GM12891 (cell line): ENCODE measurements at regions not wholly inside any gene's neighbourhood (a gene's known extent, or its start where the extent isn't known, plus 50 kb on each side); places are given as distances from the start of the nearest gene placed in this dataset.
"Not testable (repeated sequence)": the region's sequence is repeated elsewhere in the genome, so short reads cannot be mapped to it uniquely, and the experiment has no call there.

Experiments used
- DNase-seq: peaks from one replicate; pipeline ENCODE4 v3.0.0; 2011; ENCODE audit warnings: low spot score; ENCODE audit not compliant: insufficient read length
- FAIRE-seq: peaks from 2 replicates; lab custom pipeline; 2011; peaks lifted over from hg19 to GRCh38; lab: Jason Lieb, UNC
- PAX5 ChIP-seq: IDR thresholded peaks from 2 replicates; pipeline ENCODE4 v1.6.1; 2011; ENCODE audit warnings: low read length, moderate library complexity, mild to moderate bottlenecking; ENCODE audit not compliant: insufficient read depth, severe bottlenecking
- POLR2A ChIP-seq: IDR thresholded peaks from 2 replicates; pipeline ENCODE4 v1.6.1; 2011; ENCODE audit warnings: low read depth, low read length, control low read depth
- POLR2AphosphoS5 ChIP-seq: IDR thresholded peaks from 2 replicates; pipeline ENCODE4 v1.6.1; 2011; ENCODE audit warnings: low read depth, low read length, control low read depth
- POU2F2 ChIP-seq: IDR thresholded peaks from 2 replicates; pipeline ENCODE4 v1.6.1; 2011; ENCODE audit warnings: low read depth, mild to moderate bottlenecking, control low read depth, low read length, moderate library complexity
- SPI1 ChIP-seq: IDR thresholded peaks from 2 replicates; pipeline ENCODE4 v1.6.1; 2011; ENCODE audit warnings: low read depth, low read length, control low read depth
- TAF1 ChIP-seq: IDR thresholded peaks from 2 replicates; pipeline ENCODE4 v1.6.1; 2011; ENCODE audit warnings: low read depth, low read length, control low read depth

DNA sequence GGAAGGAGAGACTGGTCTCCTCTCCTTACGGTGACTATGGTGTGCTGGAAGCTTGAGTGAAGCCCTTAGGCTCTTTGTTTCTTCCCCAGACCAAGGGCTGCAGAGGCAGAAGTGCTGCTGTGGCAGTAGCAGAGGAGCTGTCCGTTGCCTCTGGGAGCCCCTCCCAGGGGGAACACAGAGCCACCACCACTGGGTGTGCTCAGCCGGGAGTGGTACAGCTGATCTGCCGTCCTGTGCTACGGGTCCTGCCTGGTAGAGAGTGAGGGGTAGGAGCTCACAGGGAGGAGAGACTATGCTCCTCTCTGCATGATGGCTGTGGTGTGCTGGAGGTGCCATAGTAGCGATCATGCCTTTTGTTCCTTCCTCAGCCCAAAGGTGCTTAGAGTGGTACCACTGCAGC is 318.7 kb downstream of the DOK5 start:
- FAIRE-seq (no peak), DNase-seq (no peak)
- TF ChIP-seq SPI1 = no peak
- no peak for TF ChIP-seq POLR2AphosphoS5
- TF ChIP-seq PAX5 = no peak
- no peak for TF ChIP-seq POLR2A
- TF ChIP-seq TAF1 = no peak
- TF ChIP-seq POU2F2 = no peak

DNA sequence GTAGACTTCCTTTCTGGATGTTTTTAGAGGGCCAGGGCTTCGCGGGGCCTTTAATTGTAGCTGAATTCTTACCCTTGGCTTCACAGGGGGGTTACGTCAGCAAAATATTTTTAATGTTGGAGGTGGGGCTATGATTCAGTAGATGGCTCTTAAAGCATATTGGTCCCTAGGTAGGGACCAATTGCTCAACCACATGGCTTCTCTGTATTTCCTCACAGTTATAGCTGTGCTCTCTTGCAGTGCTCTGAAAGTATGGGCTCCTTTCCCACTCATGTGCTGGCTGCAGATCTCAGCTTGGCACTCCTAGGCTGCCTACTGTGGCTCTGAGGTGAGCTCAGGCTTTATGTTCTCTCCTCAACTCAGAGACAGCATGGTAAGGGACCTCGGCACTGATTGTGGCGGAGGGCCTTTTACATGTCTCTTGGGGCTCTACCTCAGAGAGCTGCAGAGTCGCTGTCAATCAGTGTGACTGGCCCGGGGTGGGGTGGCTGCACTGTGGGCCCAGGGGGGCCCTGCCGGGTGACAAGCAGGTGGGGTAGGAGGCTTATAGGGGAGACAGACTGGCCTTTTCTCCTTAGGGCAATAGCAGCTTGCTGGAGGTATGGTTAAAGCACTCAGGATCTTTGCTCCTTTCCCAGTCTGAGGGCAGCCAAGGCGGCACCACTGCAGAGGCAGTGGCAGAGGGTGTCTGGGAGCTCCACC is 318.0 kb downstream of the DOK5 start:
- no peak for FAIRE-seq
- TF ChIP-seq POLR2AphosphoS5 (no peak), POU2F2 (no peak), PAX5 (no peak), TAF1 (no peak)
- no peak for DNase-seq

- FAIRE-seq = no peak
- DNase-seq = no peak
- TF ChIP-seq TAF1 (no peak), POLR2A (no peak)
These were observed 317.3 kb downstream of the DOK5 start for GRCh38 chr20:54792688-54793087.

- not testable (repeated sequence) for DNase-seq, FAIRE-seq
These were observed 312.9 kb downstream of the DOK5 start for GRCh38 chr20:54788260-54788659.

GRCh38 chr20:54782758-54783157 is 307.4 kb downstream of the DOK5 start:
- not testable (repeated sequence) for FAIRE-seq, DNase-seq

DNA sequence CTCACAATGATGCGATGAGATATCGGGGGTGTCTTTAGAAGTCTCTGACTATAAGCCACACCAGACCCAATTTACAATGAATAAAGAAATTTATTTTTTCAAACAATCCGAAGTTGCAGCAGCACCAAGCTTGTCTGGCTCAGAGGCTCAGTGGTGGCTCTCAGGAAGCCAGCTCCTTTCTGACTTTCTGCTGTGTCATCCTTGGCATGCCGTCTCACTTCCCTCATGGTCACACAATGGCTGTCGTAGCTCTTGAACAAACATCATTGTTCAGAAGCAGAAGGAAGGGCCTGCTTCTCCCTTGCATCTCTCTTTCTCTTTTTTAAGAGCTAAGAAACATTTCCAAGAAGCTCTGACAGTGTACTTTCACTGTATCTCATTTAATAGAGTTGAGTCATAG is 299.0 kb downstream of the DOK5 start:
- DNase-seq (no peak), FAIRE-seq (no peak)
- TF ChIP-seq PAX5 (no peak), POLR2A (no peak), TAF1 (no peak), SPI1 (no peak), POLR2AphosphoS5 (no peak), POU2F2 (no peak)

DNA sequence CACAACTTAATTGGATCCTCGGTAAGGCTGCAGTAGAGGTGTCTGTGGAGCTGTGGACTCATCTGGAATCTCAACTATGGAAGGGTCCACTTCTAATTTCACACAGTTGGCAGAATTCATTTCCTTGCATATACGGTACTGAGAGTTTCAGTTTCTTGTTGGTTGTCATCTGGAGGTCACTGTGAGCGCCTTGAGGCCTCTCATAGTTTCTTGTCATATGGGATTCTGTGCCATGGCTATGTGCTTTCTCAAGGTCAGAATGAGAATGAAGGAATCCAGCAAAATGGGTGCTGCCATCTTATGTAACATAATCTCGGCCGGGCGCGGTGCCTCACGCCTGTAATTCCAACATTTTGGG is 298.2 kb downstream of the DOK5 start:
- FAIRE-seq (no peak), DNase-seq (no peak)
- TF ChIP-seq PAX5 (no peak), TAF1 (no peak), POLR2AphosphoS5 (no peak)

DNA sequence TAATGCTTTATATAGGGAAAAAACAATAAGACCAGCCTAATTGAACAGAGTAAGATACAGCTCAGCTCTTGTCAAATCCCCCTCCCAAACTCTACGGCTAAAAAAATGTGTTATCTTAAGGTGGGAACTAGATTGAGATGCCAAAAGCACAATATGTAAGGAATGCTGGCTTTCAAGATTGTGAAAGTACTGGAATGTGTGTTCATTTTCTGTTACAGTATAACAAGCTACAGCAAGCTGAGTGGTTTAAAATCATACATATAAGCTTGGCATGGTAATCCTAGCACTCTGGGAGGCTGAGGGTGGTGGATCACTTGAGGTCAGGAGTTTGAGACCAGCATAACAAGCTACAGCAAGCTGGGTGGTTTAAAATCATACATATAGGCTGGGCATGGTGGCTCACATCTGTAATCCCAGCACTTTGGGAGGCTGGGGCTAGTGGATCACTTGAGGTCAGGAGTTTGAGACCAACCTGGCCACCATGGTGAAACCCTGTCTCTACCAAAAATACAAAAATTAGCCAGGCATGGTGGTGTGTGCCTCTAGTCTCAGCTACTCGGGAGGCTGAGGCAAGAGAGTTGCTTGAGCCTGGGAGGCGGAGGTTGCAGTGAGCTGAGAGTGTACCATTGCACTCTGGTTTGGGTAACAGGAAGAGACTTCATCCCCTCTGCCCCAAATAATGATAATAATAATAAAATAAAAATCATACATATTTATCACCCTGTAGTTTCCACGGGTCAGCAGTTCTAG is 297.7 kb downstream of the DOK5 start:
- FAIRE-seq = no peak
- DNase-seq = no peak
- TF ChIP-seq POU2F2 (no peak), POLR2AphosphoS5 (no peak), SPI1 (no peak), POLR2A (no peak), PAX5 (no peak), TAF1 (no peak)

GRCh38 chr20:54766483-54766882 is 291.1 kb downstream of the DOK5 start:
- FAIRE-seq (no peak), DNase-seq (no peak)
- TF ChIP-seq TAF1 = no peak

DNA sequence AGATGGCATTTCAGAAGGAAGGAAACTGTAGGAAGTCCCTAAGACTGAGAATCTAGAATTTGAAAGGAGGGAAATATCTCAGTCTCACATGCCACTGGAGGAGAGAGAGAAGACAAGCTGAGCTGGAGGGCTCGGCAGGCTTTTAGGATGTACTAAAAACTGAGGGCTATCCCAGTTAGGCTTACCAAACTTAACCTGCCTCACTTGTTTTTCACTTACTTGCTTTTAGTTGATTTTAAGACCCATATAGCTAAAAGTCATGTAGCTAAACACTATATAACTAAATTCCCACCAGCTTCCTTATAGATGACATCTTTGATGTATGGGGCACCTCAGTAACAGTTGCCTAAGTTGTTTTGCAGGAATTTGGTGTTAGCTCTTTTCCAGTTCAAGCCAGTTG is 288.0 kb downstream of the DOK5 start:
- DNase-seq (no peak), FAIRE-seq (no peak)
- TF ChIP-seq POLR2A (no peak), POU2F2 (no peak), SPI1 (no peak), PAX5 (no peak), TAF1 (no peak), POLR2AphosphoS5 (no peak)

DNA sequence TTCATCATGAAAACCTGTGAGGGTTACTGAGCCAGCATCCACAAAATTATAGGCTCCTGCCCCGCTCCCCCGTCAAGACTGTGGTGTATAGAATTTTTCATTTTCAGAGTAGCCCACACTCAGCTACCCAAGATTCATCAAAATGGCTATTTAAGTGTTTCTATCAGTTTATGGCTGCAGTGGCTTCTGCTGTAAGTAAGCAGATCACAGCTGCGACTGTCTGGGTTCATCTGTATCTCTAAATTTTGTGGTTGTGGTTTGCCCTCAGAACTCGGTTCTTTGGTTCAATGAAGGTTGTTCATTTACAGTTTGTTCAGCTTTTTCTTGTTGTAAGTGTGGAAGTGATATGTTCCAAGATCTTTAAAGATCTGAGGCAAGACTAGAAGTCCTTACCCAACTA is 284.2 kb downstream of the DOK5 start:
- no peak for DNase-seq
- FAIRE-seq = no peak
- TF ChIP-seq POLR2AphosphoS5 (no peak), POLR2A (no peak)

- no peak for DNase-seq
- no peak for FAIRE-seq
- no peak for TF ChIP-seq TAF1
- TF ChIP-seq PAX5 = no peak
- no peak for TF ChIP-seq POU2F2
- no peak for TF ChIP-seq SPI1
- no peak for TF ChIP-seq POLR2A
- TF ChIP-seq POLR2AphosphoS5 = no peak
These were observed 271.4 kb downstream of the DOK5 start for GRCh38 chr20:54746796-54747195.
